ENCODE measurements at regions not wholly inside any gene's neighbourhood (a gene's known extent, or its start where the extent isn't known, plus 50 kb on each side); places are given as distances from the start of the nearest gene placed in this dataset.

- TF ChIP-seq CTCF (IDR thresholded peaks at IDR 0.05) (no peak), POLR2AphosphoS5 (IDR thresholded peaks at IDR 0.05) (no peak), POLR2A (IDR thresholded peaks at IDR 0.05) (no peak), EP300 (IDR thresholded peaks at IDR 0.05) (no peak)
Observed at GRCh38 chr20:40545478-40545877, 143.6 kb downstream of the MAFB start.
